Dedifferentiated amniotic fluid mesenchymal stem cell (primary cell): ENCODE measurements at regions not wholly inside any gene's neighbourhood (a gene's known extent, or its start where the extent isn't known, plus 50 kb on each side); places are given as distances from the start of the nearest gene placed in this dataset.
A peak's percentile ranks its signal among the peaks of the same experiment; 100 is the strongest.

Source experiments
- DNase-seq: peaks from one replicate; pipeline ENCODE4 v3.0.0-alpha.2; 2016; ENCODE audit errors: extremely low spot score

- no peak for DNase-seq
Measured at GRCh38 chr2:6617794-6618193, 247.9 kb downstream of the CMPK2 start.

DNA sequence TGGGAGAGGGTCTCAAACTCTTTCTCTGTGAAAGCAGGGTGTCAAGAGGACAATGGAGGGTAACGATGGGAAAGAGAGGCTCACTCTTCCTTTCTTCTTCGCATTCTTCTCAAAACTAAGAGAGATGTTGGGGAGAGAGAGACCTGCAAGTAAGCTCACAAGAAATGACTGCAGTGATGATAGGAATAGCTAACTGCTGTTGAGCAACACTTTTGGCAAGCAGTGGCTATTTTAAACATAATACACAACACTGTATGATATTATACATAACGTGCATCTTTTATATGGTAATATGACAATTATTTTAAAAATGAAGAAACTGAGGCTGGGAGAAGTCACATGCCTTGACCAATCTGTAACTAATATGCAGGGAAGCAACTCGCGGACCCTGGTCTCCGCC, 247.5 kb downstream of the CMPK2 start:
- DNase-seq: no peak

DNA sequence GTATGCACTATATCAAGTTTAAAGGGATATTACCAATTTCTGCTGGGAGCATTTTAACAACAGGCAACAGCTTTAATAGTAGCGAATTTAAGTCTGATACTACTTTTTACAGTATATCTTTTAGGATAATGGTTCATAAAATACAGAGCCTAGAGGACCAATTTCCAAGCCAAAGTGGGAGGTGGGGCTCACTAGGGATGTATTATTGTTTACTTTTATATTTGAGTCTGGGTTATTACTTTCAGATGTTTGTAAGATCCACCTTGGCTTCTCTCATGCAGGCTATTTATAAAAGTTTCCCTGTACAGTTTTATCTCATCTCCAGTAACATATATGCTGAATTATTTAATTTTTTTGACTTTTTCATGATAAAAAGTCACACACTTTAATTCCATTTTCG, 242.0 kb downstream of the CMPK2 start:
- DNase-seq: no peak

DNA sequence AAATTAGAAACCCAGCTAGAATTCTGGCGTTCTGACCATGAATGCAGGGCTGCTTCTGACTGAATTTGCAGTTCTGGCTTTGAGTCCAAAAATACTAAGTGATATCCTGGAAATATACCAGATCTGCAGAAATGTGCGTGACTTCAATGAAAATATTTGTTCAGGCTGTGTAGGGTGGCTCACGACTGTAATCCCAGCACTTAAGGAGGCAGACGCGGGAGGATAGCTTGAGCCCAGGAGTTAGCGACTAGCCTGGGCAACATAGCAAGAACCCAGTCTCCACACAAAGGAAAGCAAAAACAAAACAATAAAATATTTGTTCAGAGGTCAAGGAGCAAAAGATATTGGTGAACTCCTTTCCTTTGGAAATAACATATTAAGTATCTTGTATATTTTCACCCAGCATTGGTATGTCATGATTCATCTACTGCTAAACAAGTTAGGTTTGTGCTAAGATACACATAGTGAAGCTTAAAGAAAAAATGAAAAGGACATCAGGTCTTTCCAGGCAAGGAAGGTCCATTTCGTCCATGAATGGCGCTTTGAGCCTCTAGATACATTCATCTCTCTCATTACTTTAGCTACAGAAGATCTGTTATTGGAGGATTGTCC, 239.2 kb downstream of the CMPK2 start:
- peak; percentile 56 for DNase-seq

DNA sequence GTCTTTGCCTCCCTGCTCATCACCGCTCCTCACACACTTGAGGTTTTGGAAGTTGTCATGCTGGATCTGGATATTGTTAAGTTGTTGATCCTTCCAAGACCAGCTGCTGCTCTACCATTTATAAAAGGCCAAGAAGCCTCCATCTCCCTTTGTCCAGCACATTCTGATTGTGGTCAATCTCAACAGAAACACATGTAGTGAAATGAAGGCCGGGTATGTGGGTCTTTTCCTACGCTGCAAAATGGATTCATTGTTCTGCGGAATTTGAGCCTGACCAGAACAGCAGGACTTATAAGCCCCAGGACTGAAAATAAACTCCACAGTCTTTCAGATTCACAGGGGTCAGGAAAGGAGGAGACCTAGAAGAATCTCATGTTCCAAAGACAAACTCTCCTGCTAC, 238.4 kb downstream of the CMPK2 start:
- DNase-seq: no peak

DNA sequence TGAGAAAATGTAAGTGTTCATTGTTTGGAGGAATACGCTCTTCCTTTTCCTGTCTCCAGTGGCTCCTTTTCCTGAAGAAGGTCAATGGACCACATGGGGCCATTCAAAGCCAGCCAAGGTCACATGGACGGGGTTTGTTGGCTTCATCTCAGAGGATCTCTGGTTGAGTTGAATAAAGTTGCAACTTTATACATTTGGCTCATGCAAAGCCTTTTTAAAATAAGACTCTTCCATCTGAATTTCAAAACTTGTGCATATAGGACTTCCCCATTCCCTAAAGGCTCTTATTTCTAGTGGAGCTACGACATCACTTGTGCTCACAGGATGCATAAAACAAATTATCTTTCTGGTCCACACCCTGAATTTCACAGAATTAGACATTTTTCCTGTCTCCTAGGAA, 235.5 kb downstream of the CMPK2 start:
- DNase-seq: no peak

DNA sequence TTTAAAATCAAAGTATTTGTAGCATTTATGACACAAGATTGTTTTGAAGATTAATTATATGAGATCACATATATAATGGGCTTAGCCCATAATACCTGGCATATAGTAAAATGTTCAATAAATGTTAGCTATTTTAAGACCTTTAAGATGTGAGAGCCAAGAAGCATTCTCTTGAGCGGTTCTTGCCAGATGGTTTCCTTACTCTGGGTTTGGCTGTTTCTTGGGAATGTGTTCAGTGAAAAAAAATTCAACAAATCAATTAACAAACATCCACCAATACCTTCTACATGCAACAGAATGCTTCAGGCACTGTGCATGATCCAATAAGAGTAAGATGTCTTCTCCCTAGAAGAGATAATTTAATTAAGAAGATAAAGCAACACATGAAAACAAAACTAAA, 230.4 kb downstream of the CMPK2 start:
- DNase-seq: no peak

GRCh38 chr2:6637330-6637729, 228.4 kb downstream of the CMPK2 start:
- no peak for DNase-seq

- DNase-seq: no peak
Measured at GRCh38 chr2:6639929-6640620, 225.6 kb downstream of the CMPK2 start.

- no peak for DNase-seq
Measured at GRCh38 chr2:6640621-6641015, 225.1 kb downstream of the CMPK2 start.

DNA sequence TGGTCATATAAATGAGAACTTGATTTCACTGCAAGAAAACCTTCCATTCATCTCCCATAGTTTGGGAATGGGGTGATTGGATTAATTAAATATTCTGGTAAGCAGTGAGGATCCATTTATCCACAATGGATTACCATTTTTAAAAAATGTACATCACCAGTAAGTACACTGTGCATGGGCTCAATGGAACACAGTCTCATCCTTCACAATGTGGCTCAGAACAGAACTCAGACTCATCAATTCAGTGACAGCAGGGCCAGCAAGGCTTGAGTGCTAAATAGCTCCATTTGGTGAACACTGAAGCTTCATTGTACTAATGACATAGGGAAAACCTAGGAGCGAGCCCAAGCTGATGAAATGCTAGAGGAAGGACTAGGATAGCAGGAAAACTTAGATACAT, 223.8 kb downstream of the CMPK2 start:
- DNase-seq: no peak

DNA sequence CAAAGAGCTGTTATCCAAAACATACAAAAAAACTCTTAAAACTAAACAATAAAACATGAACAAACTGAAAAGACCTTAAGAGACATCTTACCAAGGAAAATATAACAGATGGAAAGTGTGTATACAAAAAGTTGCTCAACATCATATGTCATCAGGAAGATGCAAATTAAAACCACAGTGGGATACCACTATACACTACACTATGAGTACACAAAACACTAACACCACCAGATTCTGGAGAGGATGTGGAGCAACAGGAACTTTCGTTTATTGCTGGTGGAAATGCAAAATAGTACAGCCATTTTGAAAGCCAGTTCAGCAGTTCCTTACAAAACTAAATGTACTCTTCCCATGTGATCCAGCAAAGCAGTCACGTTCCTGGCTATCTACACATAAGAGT, 221.4 kb downstream of the CMPK2 start:
- no peak for DNase-seq

DNA sequence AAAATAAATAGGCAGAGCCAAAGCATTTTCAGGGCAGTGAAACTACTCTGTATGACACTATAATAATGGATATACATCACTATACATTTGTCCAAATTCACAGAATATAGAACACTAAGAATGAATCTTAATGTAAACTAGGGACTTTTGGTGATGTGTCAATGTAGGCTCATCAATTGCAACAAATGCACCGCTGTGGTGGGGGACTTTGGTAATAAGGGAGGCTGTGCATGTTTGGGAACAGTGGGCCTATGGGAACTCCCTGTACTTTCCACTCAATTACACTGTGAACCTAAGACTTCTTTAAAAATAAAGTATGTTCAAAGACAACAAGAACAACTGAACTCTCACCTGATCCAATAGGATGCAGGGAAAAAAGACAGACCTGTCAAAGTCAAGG, 220.7 kb downstream of the CMPK2 start:
- DNase-seq: no peak

- DNase-seq: no peak
Measured at GRCh38 chr2:6645672-6646071, 220.0 kb downstream of the CMPK2 start.

- DNase-seq: no peak
Measured at GRCh38 chr2:6647046-6647445, 218.7 kb downstream of the CMPK2 start.

GRCh38 chr2:6648596-6649247, 217.0 kb downstream of the CMPK2 start:
- no peak for DNase-seq

GRCh38 chr2:6650311-6650710, 215.4 kb downstream of the CMPK2 start:
- no peak for DNase-seq

- DNase-seq: no peak
Measured at GRCh38 chr2:6652251-6652650, 213.5 kb downstream of the CMPK2 start.

- no peak for DNase-seq
Measured at GRCh38 chr2:6653281-6653750, 212.4 kb downstream of the CMPK2 start.

GRCh38 chr2:6654279-6654678, 211.4 kb downstream of the CMPK2 start:
- no peak for DNase-seq

GRCh38 chr2:6656633-6657032, 209.1 kb downstream of the CMPK2 start:
- no peak for DNase-seq

- peak; percentile 59 for DNase-seq
Measured at GRCh38 chr2:6657136-6657535, 208.6 kb downstream of the CMPK2 start.

DNA sequence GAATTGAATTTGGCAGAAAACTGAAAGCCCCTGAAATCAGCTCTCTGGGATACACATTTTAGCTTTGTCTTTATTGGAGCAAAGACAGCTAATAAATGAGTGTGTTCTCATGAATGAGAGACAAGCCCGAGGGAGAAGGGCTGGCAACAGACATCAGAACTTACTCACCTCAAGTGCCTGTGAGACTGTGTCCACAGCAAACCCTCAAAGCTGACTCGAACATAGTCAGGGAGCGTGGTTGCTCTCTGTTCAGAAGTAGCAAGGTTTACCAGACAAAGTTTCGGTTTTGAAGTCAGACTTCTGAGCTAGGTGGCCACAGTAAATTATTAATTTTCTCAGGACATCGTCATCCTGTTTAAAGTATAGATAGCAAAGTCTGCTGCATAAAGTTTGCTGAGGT, 207.9 kb downstream of the CMPK2 start:
- DNase-seq: no peak
